K562 (cell line): ENCODE measurements at regions not wholly inside any gene's neighbourhood (a gene's known extent, or its start where the extent isn't known, plus 50 kb on each side); places are given as distances from the start of the nearest gene placed in this dataset.

Experiments used
- ATAC-seq: fragments of 200-7000 bp; cut with Tn5 transposase; 3 replicates; pipeline ENCODE4 v1.9.1; 2020; ENCODE audit warnings: moderate library complexity
- BruUV-seq: library from RNA; stranded (reverse); fragments of 400-500 nt; replicated peaks from 2 replicates; lab custom pipeline; 2021; lab: Mats Ljungman, UMichigan
- CTCF ChIA-PET: fragments of 300-600 bp; formaldehyde crosslinking; extraction: SDS; loops from one replicate; lab custom pipeline; 2021; ENCODE audit warnings: low intra/inter-chr PET ratio; lab: Yijun Ruan, JAX
- POLR2A ChIA-PET: fragments of 300-600, 350-650 bp; sonication (Branson Sonifier 250); formaldehyde crosslinking; extraction: SDS; loops from one replicate; lab custom pipeline; 2021; ENCODE audit warnings: antibody characterized with exemption, inconsistent platforms; lab: Yijun Ruan, JAX
- DNase-seq, 4 experiments: peaks; one replicate each; pipeline versions ENCODE4 v3.0.0 to v3.0.0-alpha.2; 2011 to 2018; ENCODE audit warnings: low spot score in 3 of 4, mixed read lengths in 3 of 4; ENCODE audit errors: extremely low read depth in 1 of 4
- FAIRE-seq: peaks from 2 replicates; lab custom pipeline; 2011; peaks lifted over from hg19 to GRCh38; lab: Jason Lieb, UNC
- H2AFZ ChIP-seq: 2 replicates; pipeline ENCODE4 v1.6.0; 2011; ENCODE audit warnings: low read depth, low read length, control low read depth, inconsistent platforms
- H3K27ac ChIP-seq: fragments of 200-600 bp; 3 replicates; pipeline ENCODE4 v1.8.0; 2011; ENCODE audit warnings: low read depth, mild to moderate bottlenecking, control low read depth, inconsistent platforms, low read length, moderate library complexity, mixed read lengths; ENCODE audit errors: extremely low read depth
- H3K27me3 ChIP-seq, 2 experiments: fragments of 300-600 bp in 1 of 2; 2 replicates in 1 of 2; 3 replicates in 1 of 2; pipeline versions ENCODE4 v1.6.0 to v1.8.0; 2011; ENCODE audit warnings: inconsistent platforms in 2 of 2, low read length in 2 of 2, mild to moderate bottlenecking in 1 of 2, mixed read lengths in 1 of 2, moderate library complexity in 1 of 2; ENCODE audit not compliant: control insufficient read depth in 2 of 2, insufficient read depth in 2 of 2
- H3K36me3 ChIP-seq: fragments of 300-600 bp; 3 replicates; pipeline ENCODE4 v1.8.0; 2011; ENCODE audit warnings: mild to moderate bottlenecking, low read length, inconsistent platforms; ENCODE audit not compliant: control insufficient read depth, insufficient read depth
- H3K4me1 ChIP-seq, 2 experiments: fragments of 200-600 bp in 1 of 2; replicated peaks in 1 of 2; 2 replicates in 1 of 2; 3 replicates in 1 of 2; pipeline versions ENCODE4 v1.5.1 to v1.8.0; 2011; ENCODE audit warnings: inconsistent platforms in 2 of 2, low read length in 2 of 2, mild to moderate bottlenecking in 1 of 2, mixed read lengths in 1 of 2, moderate library complexity in 1 of 2; ENCODE audit not compliant: control insufficient read depth in 2 of 2, insufficient read depth in 2 of 2
- H3K4me2 ChIP-seq: 2 replicates; pipeline ENCODE4 v1.6.1; 2011; ENCODE audit warnings: low read length, control low read depth, inconsistent platforms, mixed read lengths; ENCODE audit not compliant: insufficient read depth
- H3K4me3 ChIP-seq: fragments of 200-600 bp; sonication (generic), shearing (Covaris generic); 2 replicates; pipeline ENCODE4 v1.5.1; 2016; ENCODE audit warnings: control low read depth, inconsistent platforms
- H3K79me2 ChIP-seq: fragments of 200-600 bp; 3 replicates; pipeline ENCODE4 v1.8.0; 2011; ENCODE audit warnings: low read length, inconsistent platforms; ENCODE audit not compliant: control insufficient read depth, insufficient read depth
- H3K9ac ChIP-seq, 2 experiments: 2 replicates each; pipeline versions ENCODE4 v1.6.0 to v1.6.1; 2011; ENCODE audit warnings: low read depth in 2 of 2, low read length in 2 of 2, control low read depth in 1 of 2, inconsistent platforms in 1 of 2, mild to moderate bottlenecking in 1 of 2, mixed read lengths in 1 of 2; ENCODE audit not compliant: insufficient read depth in 1 of 2
- H3K9me1 ChIP-seq: one replicate; pipeline ENCODE4 v1.6.0; 2011; ENCODE audit warnings: inconsistent platforms, mild to moderate bottlenecking, low read length, moderate library complexity; ENCODE audit not compliant: control insufficient read depth, insufficient read depth
- H3K9me3 ChIP-seq: replicated peaks from 2 replicates; pipeline ENCODE4 v1.5.1; 2011; ENCODE audit warnings: low read depth, low read length, inconsistent platforms; ENCODE audit not compliant: control insufficient read depth, insufficient read depth
- H4K20me1 ChIP-seq: replicated peaks from 2 replicates; pipeline ENCODE4 v1.6.1; 2011; ENCODE audit warnings: low read length, inconsistent platforms, mixed read lengths; ENCODE audit not compliant: control insufficient read depth, insufficient read depth
- BCOR ChIP-seq: fragments of 450-650 bp; IDR thresholded peaks from 2 replicates; pipeline ENCODE4 v1.6.1; 2016
- PURB ChIP-seq: sonication (generic); formaldehyde crosslinking; IDR thresholded peaks from 2 replicates; pipeline ENCODE4 v1.9.0; 2021; ENCODE audit warnings: low read depth, mild to moderate bottlenecking, missing genetic modification reagents
- WGBS: fragments of 100-300 bp; shearing (Covaris generic); methylation state at CpG from one replicate; pipeline ENCODE4 v1.1.6; 2016; ENCODE audit warnings: low coverage, mixed read lengths; ENCODE audit not compliant: insufficient coverage; ENCODE audit errors: missing lambda C conversion rate; 5-methylcytosine and 5-hydroxymethylcytosine counted together
- in situ Hi-C: fragments of 300-500 bp; cut with MboI; formaldehyde crosslinking; loops from 4 replicates; pipeline ENCODE4 v1.15.0; 2018; ENCODE audit warnings: inconsistent platforms, mixed read lengths
- intact Hi-C: fragments of 100-400 bp; cut with micrococcal nuclease; formaldehyde crosslinking; loops from 2 replicates; pipeline ENCODE4 v1.14.2; 2022
- TF ChIP-seq, protein P1 (sequence below): fragments of 150-350 bp; conservative IDR thresholded peaks from 2 replicates; pipeline ENCODE4 v1.6.1; 2014; ENCODE audit warnings: low read length
- TF ChIP-seq, protein P2 (sequence below): fragments of 250-450 bp; sonication (Bioruptor Pico); IDR thresholded peaks from 2 replicates; pipeline ENCODE4 v1.8.0; 2021; ENCODE audit warnings: borderline replicate concordance, mild to moderate bottlenecking, moderate library complexity; ENCODE audit not compliant: poor library complexity, severe bottlenecking
- TF ChIP-seq, protein P3 (sequence below): sonication (generic); formaldehyde crosslinking; IDR thresholded peaks from 2 replicates; pipeline ENCODE4 v1.8.0; 2023; ENCODE audit warnings: mild to moderate bottlenecking, missing genetic modification reagents
- TF ChIP-seq, protein P4 (sequence below): fragments of 250-450 bp; sonication (Bioruptor Pico); IDR thresholded peaks from 2 replicates; pipeline ENCODE4 v1.5.1; 2021; ENCODE audit warnings: mild to moderate bottlenecking

DNA sequence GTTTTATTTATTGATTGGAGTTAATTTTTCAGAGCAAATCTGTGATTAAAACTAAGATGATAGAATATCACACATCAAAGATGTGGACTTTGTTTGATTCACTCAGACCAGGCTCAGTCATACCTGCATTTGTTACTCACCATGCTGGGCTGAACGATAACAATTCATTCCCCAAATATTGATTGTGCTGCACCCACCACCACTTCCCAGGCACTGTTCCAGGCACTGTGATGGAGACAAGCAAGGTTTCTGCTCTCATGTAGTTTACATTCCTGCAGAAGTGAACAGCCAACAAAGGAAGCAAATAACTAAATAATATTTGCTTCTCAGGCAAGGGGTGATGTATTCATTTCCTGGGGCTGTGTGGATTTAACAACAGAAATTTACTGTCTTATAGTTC, 428.3 kb downstream of the DNAH5 start:
- H3K36me3 ChIP-seq, result no peaks in the 10 kb centered on the region
- no peaks in the 10 kb centered on the region; the same call in 1 of the 2 replicates for H3K9me3 ChIP-seq
- in situ Hi-C loops (no loop called here), intact Hi-C loops (no loop called here)
- no TSS peak for BruUV-seq
- no peak overlapping the region for H3K27ac ChIP-seq
- ChIA-PET CTCF (no interaction called here), POLR2A (no interaction called here)
- 0% methylated on average over 1 of the region's 1 CpG for WGBS
- H3K9ac ChIP-seq, result no peak overlapping the region
- no peaks in the 10 kb centered on the region for H3K9me1 ChIP-seq
- no peaks in the 10 kb centered on the region for H3K4me1 ChIP-seq
- no peak overlapping the region for H3K4me3 ChIP-seq
- H3K27me3 ChIP-seq, result no peaks in the 10 kb centered on the region
- TF ChIP-seq, protein P1, sequence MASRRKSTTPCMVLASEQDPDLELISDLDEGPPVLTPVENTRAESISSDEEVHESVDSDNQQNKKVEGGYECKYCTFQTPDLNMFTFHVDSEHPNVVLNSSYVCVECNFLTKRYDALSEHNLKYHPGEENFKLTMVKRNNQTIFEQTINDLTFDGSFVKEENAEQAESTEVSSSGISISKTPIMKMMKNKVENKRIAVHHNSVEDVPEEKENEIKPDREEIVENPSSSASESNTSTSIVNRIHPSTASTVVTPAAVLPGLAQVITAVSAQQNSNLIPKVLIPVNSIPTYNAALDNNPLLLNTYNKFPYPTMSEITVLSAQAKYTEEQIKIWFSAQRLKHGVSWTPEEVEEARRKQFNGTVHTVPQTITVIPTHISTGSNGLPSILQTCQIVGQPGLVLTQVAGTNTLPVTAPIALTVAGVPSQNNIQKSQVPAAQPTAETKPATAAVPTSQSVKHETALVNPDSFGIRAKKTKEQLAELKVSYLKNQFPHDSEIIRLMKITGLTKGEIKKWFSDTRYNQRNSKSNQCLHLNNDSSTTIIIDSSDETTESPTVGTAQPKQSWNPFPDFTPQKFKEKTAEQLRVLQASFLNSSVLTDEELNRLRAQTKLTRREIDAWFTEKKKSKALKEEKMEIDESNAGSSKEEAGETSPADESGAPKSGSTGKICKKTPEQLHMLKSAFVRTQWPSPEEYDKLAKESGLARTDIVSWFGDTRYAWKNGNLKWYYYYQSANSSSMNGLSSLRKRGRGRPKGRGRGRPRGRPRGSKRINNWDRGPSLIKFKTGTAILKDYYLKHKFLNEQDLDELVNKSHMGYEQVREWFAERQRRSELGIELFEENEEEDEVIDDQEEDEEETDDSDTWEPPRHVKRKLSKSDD, result no peak
- TF ChIP-seq, protein P2, sequence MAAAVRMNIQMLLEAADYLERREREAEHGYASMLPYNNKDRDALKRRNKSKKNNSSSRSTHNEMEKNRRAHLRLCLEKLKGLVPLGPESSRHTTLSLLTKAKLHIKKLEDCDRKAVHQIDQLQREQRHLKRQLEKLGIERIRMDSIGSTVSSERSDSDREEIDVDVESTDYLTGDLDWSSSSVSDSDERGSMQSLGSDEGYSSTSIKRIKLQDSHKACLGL (CRISPR knock-in tag), result no peak
- TF ChIP-seq, protein P3, sequence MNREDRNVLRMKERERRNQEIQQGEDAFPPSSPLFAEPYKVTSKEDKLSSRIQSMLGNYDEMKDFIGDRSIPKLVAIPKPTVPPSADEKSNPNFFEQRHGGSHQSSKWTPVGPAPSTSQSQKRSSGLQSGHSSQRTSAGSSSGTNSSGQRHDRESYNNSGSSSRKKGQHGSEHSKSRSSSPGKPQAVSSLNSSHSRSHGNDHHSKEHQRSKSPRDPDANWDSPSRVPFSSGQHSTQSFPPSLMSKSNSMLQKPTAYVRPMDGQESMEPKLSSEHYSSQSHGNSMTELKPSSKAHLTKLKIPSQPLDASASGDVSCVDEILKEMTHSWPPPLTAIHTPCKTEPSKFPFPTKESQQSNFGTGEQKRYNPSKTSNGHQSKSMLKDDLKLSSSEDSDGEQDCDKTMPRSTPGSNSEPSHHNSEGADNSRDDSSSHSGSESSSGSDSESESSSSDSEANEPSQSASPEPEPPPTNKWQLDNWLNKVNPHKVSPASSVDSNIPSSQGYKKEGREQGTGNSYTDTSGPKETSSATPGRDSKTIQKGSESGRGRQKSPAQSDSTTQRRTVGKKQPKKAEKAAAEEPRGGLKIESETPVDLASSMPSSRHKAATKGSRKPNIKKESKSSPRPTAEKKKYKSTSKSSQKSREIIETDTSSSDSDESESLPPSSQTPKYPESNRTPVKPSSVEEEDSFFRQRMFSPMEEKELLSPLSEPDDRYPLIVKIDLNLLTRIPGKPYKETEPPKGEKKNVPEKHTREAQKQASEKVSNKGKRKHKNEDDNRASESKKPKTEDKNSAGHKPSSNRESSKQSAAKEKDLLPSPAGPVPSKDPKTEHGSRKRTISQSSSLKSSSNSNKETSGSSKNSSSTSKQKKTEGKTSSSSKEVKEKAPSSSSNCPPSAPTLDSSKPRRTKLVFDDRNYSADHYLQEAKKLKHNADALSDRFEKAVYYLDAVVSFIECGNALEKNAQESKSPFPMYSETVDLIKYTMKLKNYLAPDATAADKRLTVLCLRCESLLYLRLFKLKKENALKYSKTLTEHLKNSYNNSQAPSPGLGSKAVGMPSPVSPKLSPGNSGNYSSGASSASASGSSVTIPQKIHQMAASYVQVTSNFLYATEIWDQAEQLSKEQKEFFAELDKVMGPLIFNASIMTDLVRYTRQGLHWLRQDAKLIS (CRISPR knock-in tag), result no peak
- TF ChIP-seq BCOR (no peak), PURB (no peak)
- TF ChIP-seq, protein P4, sequence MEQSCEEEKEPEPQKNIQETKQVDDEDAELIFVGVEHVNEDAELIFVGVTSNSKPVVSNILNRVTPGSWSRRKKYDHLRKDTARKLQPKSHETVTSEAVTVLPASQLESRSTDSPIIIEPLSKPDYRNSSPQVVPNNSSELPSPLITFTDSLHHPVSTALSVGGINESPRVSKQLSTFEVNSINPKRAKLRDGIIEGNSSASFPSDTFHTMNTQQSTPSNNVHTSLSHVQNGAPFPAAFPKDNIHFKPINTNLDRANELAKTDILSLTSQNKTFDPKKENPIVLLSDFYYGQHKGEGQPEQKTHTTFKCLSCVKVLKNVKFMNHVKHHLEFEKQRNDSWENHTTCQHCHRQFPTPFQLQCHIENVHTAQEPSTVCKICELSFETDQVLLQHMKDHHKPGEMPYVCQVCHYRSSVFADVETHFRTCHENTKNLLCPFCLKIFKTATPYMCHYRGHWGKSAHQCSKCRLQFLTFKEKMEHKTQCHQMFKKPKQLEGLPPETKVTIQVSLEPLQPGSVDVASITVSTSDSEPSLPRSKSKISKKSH (CRISPR knock-in tag), result no peak
- TF ChIP-seq, all 486 proteins: peak for 0
- H2AFZ ChIP-seq, result no peak overlapping the region
- H3K4me2 ChIP-seq, result no peak overlapping the region
- FAIRE-seq (no peak), DNase-seq (no peak), ATAC-seq (no peak)
- no peaks in the 10 kb centered on the region for H3K79me2 ChIP-seq
- no peaks in the 10 kb centered on the region for H4K20me1 ChIP-seq
